GM23248 (cell line): ENCODE measurements at regions not wholly inside any gene's neighbourhood (a gene's known extent, or its start where the extent isn't known, plus 50 kb on each side); places are given as distances from the start of the nearest gene placed in this dataset.

ENCODE experiments used
- EZH2 ChIP-seq: fragments of 200-600 bp; sonication (generic); IDR thresholded peaks from 2 replicates; pipeline ENCODE4 v1.6.1; 2018; ENCODE audit warnings: antibody characterized with exemption, mild to moderate bottlenecking; ENCODE audit not compliant: insufficient read depth, poor library complexity, severe bottlenecking
- EZH2phosphoT487 ChIP-seq: fragments of 200-600 bp; sonication (generic); IDR thresholded peaks from 2 replicates; pipeline ENCODE4 v1.6.1; 2018; ENCODE audit warnings: antibody characterized with exemption, moderate library complexity, mild to moderate bottlenecking, low read depth; ENCODE audit not compliant: insufficient read depth

- TF ChIP-seq EZH2, result no peak
- no peak for TF ChIP-seq EZH2phosphoT487
Observed at GRCh38 chr11:57085611-57086010, 96.1 kb upstream of the LRRC55 start.
